GM12892 (cell line): ENCODE measurements at regions not wholly inside any gene's neighbourhood (a gene's known extent, or its start where the extent isn't known, plus 50 kb on each side); places are given as distances from the start of the nearest gene placed in this dataset.

Source experiments
- POLR2A ChIP-seq: IDR thresholded peaks from 2 replicates; pipeline ENCODE4 v1.6.1; 2011; ENCODE audit warnings: low read depth, low read length, control low read depth
- POLR2AphosphoS5 ChIP-seq: IDR thresholded peaks from 2 replicates; pipeline ENCODE4 v1.6.1; 2011; ENCODE audit warnings: low read depth, low read length, control low read depth
- TAF1 ChIP-seq: IDR thresholded peaks from 2 replicates; pipeline ENCODE4 v1.6.1; 2011; ENCODE audit warnings: low read depth, mild to moderate bottlenecking, control low read depth, low read length, borderline replicate concordance

DNA sequence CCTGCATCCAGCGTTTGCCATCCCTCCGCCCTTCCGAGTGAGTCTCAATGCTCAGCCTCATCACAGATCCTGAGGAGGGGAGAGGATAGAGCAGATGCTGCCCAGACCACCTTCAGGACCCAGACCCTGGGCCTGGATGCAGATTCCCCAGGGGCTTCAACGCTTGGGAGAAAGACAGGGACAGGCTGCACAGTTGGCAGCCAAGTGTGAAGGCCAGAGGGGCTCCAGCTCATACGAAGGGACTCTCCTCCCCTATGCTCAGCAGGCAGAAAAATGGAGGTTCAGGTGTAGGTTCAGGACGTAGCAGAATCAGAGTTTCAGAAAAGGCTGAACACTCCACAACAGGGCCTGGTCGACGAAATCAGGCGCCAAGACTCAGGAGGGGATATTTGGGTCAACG lies 378.5 kb upstream of the IRX1 start:
- TF ChIP-seq POLR2AphosphoS5 (no peak), TAF1 (no peak), POLR2A (no peak)
